Breast epithelium (tissue), 3 donors: ENCODE measurements at regions not wholly inside any gene's neighbourhood (a gene's known extent, or its start where the extent isn't known, plus 50 kb on each side); places are given as distances from the start of the nearest gene placed in this dataset.

Experiments used
- CTCF ChIP-seq, 3 donors: fragments of 450-650 bp; IDR thresholded peaks; one replicate each; pipeline ENCODE4 v1.5.1; 2016 to 2017; ENCODE audit warnings: antibody characterized with exemption in 3 of 3, mild to moderate bottlenecking in 3 of 3, moderate library complexity in 3 of 3
- POLR2A ChIP-seq: fragments of 450-650 bp; IDR thresholded peaks from one replicate; pipeline ENCODE4 v1.6.1; 2016; ENCODE audit warnings: antibody characterized with exemption, mild to moderate bottlenecking, moderate library complexity
- POLR2AphosphoS5 ChIP-seq, 3 donors: sonication (generic); formaldehyde crosslinking; IDR thresholded peaks; one replicate each; pipeline ENCODE4 v1.6.1; 2017; ENCODE audit warnings: antibody characterized with exemption in 3 of 3

DNA sequence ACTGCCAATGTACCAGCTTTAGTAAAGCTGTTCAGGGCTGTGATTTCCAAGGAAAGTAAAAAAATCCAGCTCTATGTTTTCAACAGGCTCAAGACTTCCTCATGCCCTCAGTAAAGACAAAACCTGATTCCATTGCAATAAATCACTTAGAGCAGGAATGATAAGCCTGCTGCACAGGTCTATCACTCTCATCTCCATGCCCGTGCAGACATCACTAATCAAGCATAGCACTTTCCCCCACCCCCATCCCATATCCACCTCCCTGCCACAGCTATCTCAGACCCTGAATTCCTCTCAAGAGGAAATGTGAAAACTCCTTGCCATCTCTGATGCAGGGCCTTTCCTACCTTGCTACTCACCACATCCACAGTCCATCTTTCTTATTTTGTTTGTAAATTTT is 554.9 kb downstream of the MAFB start:
- TF ChIP-seq CTCF (IDR thresholded peaks at IDR 0.05) (no peak), POLR2AphosphoS5 (IDR thresholded peaks at IDR 0.05) (no peak), POLR2A (no peak)
